B cell (primary cell): ENCODE measurements at regions not wholly inside any gene's neighbourhood (a gene's known extent, or its start where the extent isn't known, plus 50 kb on each side); places are given as distances from the start of the nearest gene placed in this dataset.

Source experiments
- ATAC-seq: fragments of 200-7000 bp; cut with Tn5 transposase; one replicate; pipeline ENCODE4 v1.10.0; 2021; ENCODE audit warnings: low read depth, mild to moderate bottlenecking, moderate number of reproducible peaks, moderate library complexity
- CTCF ChIA-PET: fragments of 350-600 bp; sonication (Branson Sonifier 250); formaldehyde crosslinking; loops from one replicate; lab custom pipeline; 2021; ENCODE audit warnings: antibody characterized with exemption, inconsistent platforms; lab: Charles Lee
- POLR2A ChIA-PET: fragments of 350-600 bp; sonication (Branson Sonifier 250); formaldehyde crosslinking; loops from one replicate; lab custom pipeline; 2021; ENCODE audit warnings: antibody characterized with exemption; lab: Charles Lee
- DNase-seq: peaks from one replicate; pipeline ENCODE4 v3.0.0; 2013
- H2AFZ ChIP-seq: 2 replicates; pipeline ENCODE4 v1.6.1; 2012; ENCODE audit warnings: mild to moderate bottlenecking, low read depth, low read length; ENCODE audit not compliant: insufficient read depth, poor library complexity, severe bottlenecking
- H3K27ac ChIP-seq, 2 donors: 1 replicate in 1 of 2; 2 replicates in 1 of 2; pipeline ENCODE4 v1.5.1; 2012 to 2013; ENCODE audit warnings: low read length in 2 of 2, mild to moderate bottlenecking in 2 of 2, moderate library complexity in 1 of 2
- H3K27me3 ChIP-seq, 4 experiments: fragments of 200-600 bp in 1 of 4; sonication (generic) in 1 of 4; replicated peaks in 1 of 4; 1 replicate in 2 of 4; 2 replicates in 2 of 4; pipeline versions ENCODE4 v1.6.1 to v1.7.0; 2013 to 2016; ENCODE audit warnings: low read length in 3 of 4, mild to moderate bottlenecking in 2 of 4, mixed read lengths in 1 of 4, moderate library complexity in 1 of 4; ENCODE audit not compliant: insufficient read depth in 4 of 4, control insufficient read depth in 3 of 4; ENCODE audit errors: control extremely low read depth in 1 of 4
- H3K36me3 ChIP-seq, 2 experiments: replicated peaks in 1 of 2; 1 replicate in 1 of 2; 2 replicates in 1 of 2; pipeline versions ENCODE4 v1.6.1 to v1.7.1; 2013; ENCODE audit warnings: low read length in 1 of 2; ENCODE audit not compliant: insufficient read depth in 2 of 2, control insufficient read depth in 1 of 2; ENCODE audit errors: control extremely low read depth in 1 of 2, extremely low read depth in 1 of 2
- H3K4me1 ChIP-seq, 2 donors: fragments of 200-600 bp in 1 of 2; sonication (generic) in 1 of 2; 1 replicate in 1 of 2; 2 replicates in 1 of 2; pipeline versions ENCODE4 v1.5.1 to v1.6.1; 2013 to 2017; ENCODE audit warnings: low read length in 2 of 2; ENCODE audit not compliant: control insufficient read depth in 2 of 2, insufficient read depth in 2 of 2
- H3K4me2 ChIP-seq: replicated peaks from 2 replicates; pipeline ENCODE3; 2012; ENCODE audit warnings: mild to moderate bottlenecking, low read depth, low read length; ENCODE audit not compliant: poor library complexity, severe bottlenecking
- H3K4me3 ChIP-seq, 5 experiments: fragments of 200-600 bp in 1 of 5; sonication (generic) in 1 of 5; 1 replicate in 3 of 5; 2 replicates in 2 of 5; pipeline versions ENCODE4 v1.5.1 to v1.7.0; 2011 to 2016; ENCODE audit warnings: low read length in 4 of 5, mild to moderate bottlenecking in 4 of 5, low read depth in 2 of 5, control low read depth in 1 of 5, moderate library complexity in 1 of 5; ENCODE audit not compliant: insufficient read depth in 1 of 5; ENCODE audit errors: control extremely low read depth in 1 of 5, extremely low read depth in 1 of 5
- H3K79me2 ChIP-seq: fragments of 200-600 bp; sonication (generic); one replicate; pipeline ENCODE4 v1.6.0; 2016; ENCODE audit warnings: low read length; ENCODE audit not compliant: control insufficient read depth, insufficient read depth
- H3K9ac ChIP-seq: fragments of 200-600 bp; sonication (generic); 2 replicates; pipeline ENCODE4 v1.6.1; 2017; ENCODE audit warnings: mild to moderate bottlenecking, low read length, moderate library complexity
- H3K9me3 ChIP-seq, 3 donors: one replicate each; pipeline versions ENCODE4 v1.6.1 to v1.7.1; 2013; ENCODE audit warnings: low read length in 2 of 3; ENCODE audit not compliant: control insufficient read depth in 2 of 3, insufficient read depth in 1 of 3; ENCODE audit errors: control extremely low read depth in 1 of 3
- H4K20me1 ChIP-seq: 2 replicates; pipeline ENCODE4 v1.6.0; 2012; ENCODE audit warnings: mild to moderate bottlenecking, low read length; ENCODE audit not compliant: insufficient read depth, control insufficient read depth, poor library complexity, severe bottlenecking
- H3K27ac Mint-ChIP-seq: one replicate; pipeline ENCODE4 v1.8.0; 2021; ENCODE audit warnings: mixed read lengths
- H3K27me3 Mint-ChIP-seq: one replicate; pipeline ENCODE4 v1.8.0; 2021; ENCODE audit warnings: mixed read lengths
- H3K4me1 Mint-ChIP-seq: one replicate; pipeline ENCODE4 v1.8.0; 2021; ENCODE audit warnings: mixed read lengths
- H3K4me3 Mint-ChIP-seq: one replicate; pipeline ENCODE4 v1.8.0; 2021; ENCODE audit warnings: mixed read lengths
- H3K9me3 Mint-ChIP-seq: one replicate; pipeline ENCODE4 v1.8.0; 2022; ENCODE audit warnings: mixed read lengths; ENCODE audit not compliant: insufficient read depth
- CTCF ChIP-seq: fragments of 200-600 bp; IDR thresholded peaks from one replicate; pipeline ENCODE4 v1.8.0; 2022; ENCODE audit warnings: antibody characterized with exemption, mild to moderate bottlenecking
- EZH2 ChIP-seq: IDR thresholded peaks from 2 replicates; pipeline ENCODE4 v1.6.1; 2012; ENCODE audit warnings: borderline replicate concordance, low read depth, mild to moderate bottlenecking, moderate library complexity, low read length; ENCODE audit not compliant: insufficient read depth, poor library complexity, severe bottlenecking
- WGBS: methylation state at CpG from one replicate; pipeline ENCODE4 v1.1.5; 2013; ENCODE audit warnings: missing lambda C conversion rate; ENCODE audit not compliant: insufficient coverage; 5-methylcytosine and 5-hydroxymethylcytosine counted together
- intact Hi-C: fragments of 100-400 bp; cut with micrococcal nuclease; formaldehyde crosslinking; loops from one replicate; pipeline ENCODE4 v1.10.0; 2022

- ATAC-seq (no peak), DNase-seq (no peak)
- no peak overlapping the region for H3K9ac ChIP-seq
- H4K20me1 ChIP-seq, result no peaks in the 10 kb centered on the region
- no peak overlapping the region for H3K4me3 ChIP-seq
- H3K27me3 Mint-ChIP-seq, result peaks cover 21% of the 10 kb centered on the region
- H3K36me3 ChIP-seq, result no peaks in the 10 kb centered on the region
- no peak overlapping the region for H3K4me2 ChIP-seq
- no peaks in the 10 kb centered on the region for H3K79me2 ChIP-seq
- H3K27ac Mint-ChIP-seq, result no peak overlapping the region
- H2AFZ ChIP-seq, result no peak overlapping the region
- peaks cover 0 to 6% (median 0%) of the 10 kb centered on the region in 3 donors for H3K9me3 ChIP-seq
- intact Hi-C loops, result no loop called here
- H3K9me3 Mint-ChIP-seq, result peaks cover 3% of the 10 kb centered on the region
- TF ChIP-seq CTCF (no peak), EZH2 (no peak)
- H3K27ac ChIP-seq, result no peak overlapping the region
- no peaks in the 10 kb centered on the region for H3K4me1 Mint-ChIP-seq
- POLR2A ChIA-PET, result no interaction called here
- H3K4me1 ChIP-seq, result no peaks in the 10 kb centered on the region
- H3K4me3 Mint-ChIP-seq, result no peak overlapping the region
- CTCF ChIA-PET, result no interaction called here
- peaks cover 0 to 2% (median 0%) of the 10 kb centered on the region in 4 experiments for H3K27me3 ChIP-seq
- WGBS, result no CpG with 5 or more reads among the region's 2 CpGs
Measured at GRCh38 chr14:76577090-76577489, 184.2 kb upstream of the VASH1 start.

- Histone ChIP-seq H3K36me3 (no peaks in the 10 kb centered on the region), H3K79me2 (no peaks in the 10 kb centered on the region), H3K9me3 (peaks cover 0 to 6% (median 0%) of the 10 kb centered on the region in 3 donors), H4K20me1 (no peaks in the 10 kb centered on the region), H3K4me3 (no peak overlapping the region), H3K27ac (no peak overlapping the region), H3K4me1 (no peaks in the 10 kb centered on the region), H2AFZ (no peak overlapping the region), H3K27me3 (peaks cover 0 to 2% (median 0%) of the 10 kb centered on the region in 4 experiments), H3K9ac (no peak overlapping the region), H3K4me2 (no peak overlapping the region)
- Mint-ChIP-seq H3K4me3 (no peak overlapping the region), H3K9me3 (peaks cover 3% of the 10 kb centered on the region), H3K4me1 (no peaks in the 10 kb centered on the region), H3K27ac (no peak overlapping the region), H3K27me3 (peaks cover 21% of the 10 kb centered on the region)
- WGBS, result 94% methylated on average over 2 of the region's 3 CpGs
- ChIA-PET POLR2A (no interaction called here), CTCF (no interaction called here)
- ATAC-seq, result no peak
- DNase-seq, result no peak
- no peak for TF ChIP-seq EZH2
- no peak for TF ChIP-seq CTCF
- intact Hi-C loops, result no loop called here
Measured at GRCh38 chr14:76577837-76578236, 183.4 kb upstream of the VASH1 start.
